Suppressor macrophage treated with lipopolysaccharide for 4 hours (primary cell): ENCODE measurements at regions not wholly inside any gene's neighbourhood (a gene's known extent, or its start where the extent isn't known, plus 50 kb on each side); places are given as distances from the start of the nearest gene placed in this dataset.

Source experiments
- DNase-seq: peaks from one replicate; pipeline ENCODE4 v3.0.0-alpha.2; 2020

DNA sequence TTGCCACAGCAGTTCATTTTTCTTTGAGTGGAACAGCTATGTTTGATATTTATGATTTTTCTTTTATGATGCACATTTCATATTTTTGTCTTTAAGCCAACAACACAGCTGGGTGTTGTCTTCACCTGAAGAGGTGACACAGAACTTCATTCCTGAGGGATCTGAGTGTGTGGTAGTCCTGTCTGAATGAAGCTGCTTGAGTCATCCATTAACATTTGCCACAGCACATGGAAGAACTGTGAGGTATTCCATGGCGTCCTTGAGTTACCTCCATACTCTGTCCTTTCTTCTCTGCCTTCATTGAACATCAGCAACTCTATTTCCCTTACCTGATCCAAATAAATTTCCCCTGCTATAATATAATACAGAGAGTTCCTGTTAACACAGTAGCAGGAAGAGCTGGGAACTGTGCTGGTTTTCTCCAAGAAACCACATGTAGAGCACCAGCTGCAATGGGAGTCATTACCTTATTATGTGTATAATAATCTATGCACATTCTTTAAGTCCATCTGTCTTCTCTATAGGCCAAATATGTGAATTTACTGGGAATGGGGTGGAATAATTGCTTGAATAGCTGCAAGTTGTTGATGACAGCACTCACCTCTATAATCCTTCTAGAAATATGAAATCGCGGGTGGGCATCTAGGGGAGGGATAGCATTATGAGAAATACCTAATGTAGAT is 72.4 kb upstream of the TAC1 start:
- no peak for DNase-seq

DNA sequence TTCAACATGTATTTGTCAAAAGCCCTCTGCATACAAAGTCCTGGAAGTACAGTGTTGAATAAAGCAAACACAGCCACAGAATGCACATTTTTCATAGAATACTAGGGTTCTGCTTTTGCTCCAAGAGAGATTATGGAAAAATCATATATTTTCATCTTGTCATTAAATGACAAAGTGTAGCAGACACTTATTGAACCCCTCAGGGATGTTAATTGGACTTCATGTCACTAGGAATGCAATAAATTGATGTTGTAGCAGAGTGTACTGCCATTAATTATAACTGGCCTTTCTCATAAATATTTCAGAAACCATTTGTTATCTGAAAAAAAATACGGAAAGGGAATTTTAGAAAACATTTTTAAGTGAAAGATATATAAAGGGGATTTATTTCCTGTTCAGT is 64.5 kb upstream of the TAC1 start:
- DNase-seq, result no peak

DNA sequence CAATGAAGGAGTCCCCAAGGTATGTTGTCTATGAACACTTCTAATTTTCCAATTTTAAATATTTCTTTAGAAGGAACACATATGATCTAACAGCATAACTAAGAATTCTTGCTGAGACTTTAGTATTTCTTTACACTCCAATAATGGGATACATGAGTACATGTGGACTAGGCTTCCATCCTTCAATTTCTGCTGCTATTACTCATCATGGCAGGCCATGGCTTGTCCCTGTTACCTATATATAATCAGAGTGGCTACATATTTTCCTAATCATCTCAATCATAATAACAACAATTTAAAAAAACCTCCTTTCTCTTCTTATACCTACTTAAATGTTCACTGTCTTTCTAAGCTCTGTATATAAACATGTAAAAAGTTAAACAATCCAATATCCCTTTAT is 60.3 kb upstream of the TAC1 start:
- DNase-seq, result no peak

DNA sequence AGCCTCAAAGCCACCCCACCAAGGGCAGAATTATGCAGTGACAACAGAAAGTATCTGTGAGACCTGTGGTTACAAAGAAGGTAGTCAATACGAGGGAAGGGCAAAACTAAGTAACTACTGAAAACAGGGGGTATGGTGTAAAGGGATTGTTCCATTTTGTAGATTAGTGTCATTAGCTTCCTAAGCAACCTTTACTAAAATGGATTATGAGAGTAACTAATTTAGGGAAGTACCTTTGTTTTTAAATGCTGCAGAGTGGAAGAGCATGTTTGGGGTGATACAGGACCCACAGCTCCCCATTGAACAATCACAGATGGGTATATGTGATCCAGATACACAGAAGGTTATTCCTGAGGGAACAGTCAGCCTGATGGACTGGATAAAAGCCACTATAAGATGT is 51.3 kb upstream of the TAC1 start:
- DNase-seq, result no peak
